ENCODE measurements at regions not wholly inside any gene's neighbourhood (a gene's known extent, or its start where the extent isn't known, plus 50 kb on each side); places are given as distances from the start of the nearest gene placed in this dataset.

GRCh38 chr7:138258197-138258559, 181.9 kb downstream of the AKR1D1 start:
- no peak for DNase-seq

GRCh38 chr7:138259675-138260074, 183.4 kb downstream of the AKR1D1 start:
- no peak for DNase-seq

DNA sequence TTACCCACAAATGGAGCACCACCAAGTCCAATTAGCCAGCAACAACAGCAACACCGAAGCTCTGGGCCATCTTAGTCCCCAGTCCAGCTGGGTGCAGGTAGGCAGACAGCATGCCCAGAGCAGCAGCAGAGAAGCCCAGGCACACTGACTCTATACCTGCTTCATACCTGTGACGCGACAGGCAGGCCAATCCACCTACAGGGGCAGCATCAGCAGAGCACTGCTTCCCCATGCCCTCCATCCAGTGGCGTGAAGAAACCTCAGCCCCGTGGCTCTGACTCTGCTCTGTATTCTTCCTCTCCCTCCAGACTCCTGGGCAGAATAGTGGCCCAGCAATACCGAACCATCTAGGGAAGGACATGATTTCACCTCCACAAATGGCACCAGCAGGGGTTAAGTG, 191.7 kb downstream of the AKR1D1 start:
- no peak for DNase-seq

DNA sequence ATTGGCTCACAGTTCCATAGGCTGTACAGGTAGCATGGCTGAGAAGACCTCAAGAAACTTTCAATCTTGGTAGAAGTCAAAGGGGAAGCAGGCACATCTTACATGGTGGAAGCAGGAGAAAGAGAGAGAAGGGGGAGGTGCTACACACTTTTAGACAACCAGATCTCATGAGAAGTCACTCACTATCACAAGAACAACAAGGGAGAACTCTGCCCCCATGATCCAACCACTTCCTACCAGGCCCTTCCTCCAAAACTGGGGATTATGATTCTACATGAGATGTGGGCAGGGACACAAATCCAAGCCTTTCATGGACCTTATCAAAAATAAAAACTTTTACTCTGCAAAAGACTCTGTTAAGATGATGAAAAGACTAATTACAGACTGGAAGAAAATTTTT, 183.2 kb upstream of the TRIM24 start:
- DNase-seq, result no peak

DNA sequence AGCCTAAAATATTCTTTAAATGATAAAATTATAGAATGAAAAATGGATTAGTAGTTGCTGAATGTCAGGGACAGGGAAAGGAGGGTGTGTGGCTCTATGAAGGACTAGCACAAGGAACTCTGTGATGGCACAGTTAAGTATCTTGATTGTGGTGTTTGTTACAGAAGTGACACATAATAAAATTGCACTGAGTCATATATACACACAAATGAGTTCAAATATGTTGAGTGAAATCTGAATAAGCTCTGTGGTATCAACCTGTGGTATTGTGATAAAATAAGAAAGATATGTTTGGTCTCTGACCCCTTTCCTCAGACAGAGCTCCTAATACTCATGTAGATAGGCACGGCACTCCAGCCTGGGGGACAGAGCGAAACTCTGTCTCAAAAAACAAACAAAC, 181.5 kb upstream of the TRIM24 start:
- DNase-seq, result no peak

GRCh38 chr7:138282997-138283396, 177.1 kb upstream of the TRIM24 start:
- DNase-seq, result no peak

- DNase-seq, result no peak
Measured at GRCh38 chr7:138285129-138285528, 174.9 kb upstream of the TRIM24 start.

- no peak for DNase-seq
Measured at GRCh38 chr7:138286846-138287245, 173.2 kb upstream of the TRIM24 start.

DNA sequence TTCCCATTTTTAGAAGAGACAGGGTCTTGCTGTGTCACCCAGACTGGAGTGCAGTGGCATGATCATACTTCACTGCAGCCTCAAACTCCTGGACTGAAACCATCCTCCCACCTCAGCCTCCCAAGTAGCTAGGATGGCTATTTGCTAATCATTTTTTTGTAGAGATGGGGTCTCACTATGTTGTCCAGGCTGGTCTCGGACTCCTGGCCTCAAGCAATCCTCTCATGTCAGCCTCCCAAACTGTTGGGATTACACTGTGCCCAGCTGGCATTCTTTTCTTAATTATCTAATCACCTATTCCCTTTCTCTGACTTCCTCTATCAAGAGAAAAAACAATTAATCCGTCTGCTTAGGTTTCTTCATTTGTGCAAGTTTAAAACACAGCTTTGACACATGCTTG, 172.5 kb upstream of the TRIM24 start:
- no peak for DNase-seq

DNA sequence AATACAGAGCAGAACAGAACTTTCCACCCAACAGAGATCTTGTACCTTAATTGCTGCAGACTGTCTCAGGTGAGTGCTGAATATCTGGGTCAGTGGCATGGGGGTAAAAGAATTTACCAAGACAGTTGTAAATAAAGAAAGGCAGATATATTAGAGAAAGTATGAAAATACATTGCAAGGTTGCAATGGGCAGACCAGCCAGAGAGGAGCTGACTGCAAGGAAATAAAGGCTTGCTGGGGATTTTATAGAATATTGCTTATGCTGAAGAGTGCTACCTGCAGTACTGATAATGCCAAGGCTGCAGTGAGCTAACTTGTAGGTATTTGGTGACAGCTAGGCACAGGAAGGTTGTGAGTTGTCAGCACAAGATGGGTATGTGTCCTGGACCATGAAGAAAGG, 171.0 kb upstream of the TRIM24 start:
- no peak for DNase-seq

GRCh38 chr7:138289864-138290263, 170.2 kb upstream of the TRIM24 start:
- DNase-seq, result no peak

DNA sequence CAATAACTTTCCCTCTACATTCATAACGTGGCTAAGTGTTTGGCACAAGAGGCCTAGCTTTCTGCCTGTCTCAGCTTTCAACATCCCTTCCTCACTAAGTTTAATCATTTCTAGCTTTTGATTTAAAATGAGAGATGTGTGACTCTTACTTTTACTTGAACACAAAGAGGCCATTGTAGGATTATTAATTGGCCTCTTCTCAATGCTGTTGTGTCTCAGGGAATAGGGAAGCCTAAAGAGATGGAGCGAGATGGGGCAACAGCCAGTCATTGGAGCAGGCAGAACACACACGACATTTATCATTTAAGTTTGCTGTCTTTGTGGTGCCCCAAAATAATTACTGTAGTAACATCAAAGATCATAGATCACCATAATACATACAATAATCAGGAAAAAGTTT, 167.1 kb upstream of the TRIM24 start:
- no peak for DNase-seq

GRCh38 chr7:138295049-138295637, 164.9 kb upstream of the TRIM24 start:
- DNase-seq, result no peak

GRCh38 chr7:138297526-138297925, 162.5 kb upstream of the TRIM24 start:
- DNase-seq, result no peak

GRCh38 chr7:138299066-138299465, 161.0 kb upstream of the TRIM24 start:
- DNase-seq, result no peak

DNA sequence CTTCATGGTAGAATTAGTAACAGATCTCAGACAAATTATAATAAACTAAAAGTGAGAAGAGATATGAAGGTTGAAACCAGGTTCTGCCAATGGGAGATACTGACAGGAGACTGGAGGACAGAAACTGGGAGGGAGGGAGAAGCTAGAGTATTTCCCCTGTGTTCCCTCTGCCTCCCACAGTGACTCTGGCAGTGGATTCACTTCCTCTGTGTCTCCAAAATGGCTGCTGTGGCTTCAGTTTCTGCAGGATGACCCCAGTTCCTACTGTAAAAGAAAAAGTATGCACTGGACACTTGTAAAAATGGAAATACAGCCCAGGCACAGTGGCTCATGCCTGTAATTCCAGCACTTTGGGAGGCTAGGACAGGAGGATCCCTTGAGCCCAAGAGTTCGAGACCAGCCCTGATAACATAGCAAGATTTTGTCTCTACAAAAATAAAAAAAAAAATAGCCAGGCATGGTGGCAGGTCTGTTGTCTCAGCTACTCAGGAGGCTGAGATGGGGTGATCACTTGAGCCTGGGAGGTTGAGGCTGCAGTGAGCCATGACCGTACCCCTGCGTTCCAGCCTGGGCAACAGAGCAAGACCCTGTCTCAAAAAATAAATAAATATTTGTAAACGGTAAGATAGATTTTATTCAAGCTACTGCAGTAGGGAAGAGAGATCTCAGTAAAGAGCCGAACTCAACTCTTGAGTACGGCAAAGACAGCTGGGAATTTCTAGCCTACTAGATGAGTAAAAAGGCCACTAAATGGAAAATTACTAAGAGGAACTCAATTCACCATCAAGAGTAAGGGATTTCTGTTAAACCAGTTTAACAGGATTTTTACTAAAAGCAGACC, 156.6 kb upstream of the TRIM24 start:
- no peak for DNase-seq

DNA sequence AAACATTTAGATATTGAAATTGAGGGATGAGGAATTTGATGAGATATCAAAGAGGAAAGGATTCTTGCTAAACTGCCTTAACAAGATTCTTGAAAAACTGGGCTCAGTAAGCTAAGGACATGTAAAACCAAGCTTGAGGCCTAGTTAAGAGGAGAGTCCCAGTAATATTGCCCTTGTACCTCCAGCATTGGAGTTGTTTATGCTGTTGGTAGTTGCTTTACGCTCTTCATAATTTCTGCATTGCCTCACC, 156.1 kb upstream of the TRIM24 start:
- DNase-seq, result no peak

DNA sequence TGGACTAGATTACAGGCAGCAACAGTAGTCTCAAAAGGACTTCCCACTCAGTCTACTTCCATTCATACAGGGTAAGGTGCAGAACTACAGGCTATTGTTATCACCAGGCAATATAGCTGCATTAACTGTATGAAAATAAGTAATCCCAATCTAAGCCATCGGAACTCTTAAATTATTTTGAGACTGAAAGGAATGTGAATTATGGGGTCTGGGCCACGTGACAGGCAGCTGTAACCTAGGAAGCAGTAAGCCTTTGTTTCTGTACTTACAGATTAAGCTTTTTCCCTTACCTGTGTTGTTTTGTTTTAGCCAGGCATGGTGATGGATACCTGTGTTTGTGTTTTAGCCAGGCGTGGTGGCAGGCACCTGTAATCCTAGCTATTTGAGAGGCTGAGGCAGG, 152.4 kb upstream of the TRIM24 start:
- no peak for DNase-seq

- DNase-seq, result no peak
Measured at GRCh38 chr7:138308136-138308535, 151.9 kb upstream of the TRIM24 start.

GRCh38 chr7:138309186-138309585, 150.9 kb upstream of the TRIM24 start:
- DNase-seq, result no peak

DNA sequence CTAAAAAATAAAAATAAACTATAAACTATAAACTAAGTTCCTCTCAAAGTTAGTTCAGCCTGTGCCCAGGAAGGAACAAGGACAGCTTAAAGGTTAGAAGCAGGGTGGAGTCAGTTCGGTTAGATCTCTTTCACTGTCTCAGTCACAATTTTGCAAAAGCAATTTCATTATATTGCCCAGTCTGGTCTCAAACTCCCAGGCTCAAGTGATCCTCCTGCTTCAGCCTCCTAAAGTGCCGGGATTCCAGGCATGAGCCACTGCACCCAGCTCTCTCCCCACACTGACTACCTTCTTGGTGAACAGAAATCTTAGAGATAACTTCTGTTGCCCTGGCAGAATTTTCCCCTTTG, 146.3 kb upstream of the TRIM24 start:
- DNase-seq, result no peak

DNA sequence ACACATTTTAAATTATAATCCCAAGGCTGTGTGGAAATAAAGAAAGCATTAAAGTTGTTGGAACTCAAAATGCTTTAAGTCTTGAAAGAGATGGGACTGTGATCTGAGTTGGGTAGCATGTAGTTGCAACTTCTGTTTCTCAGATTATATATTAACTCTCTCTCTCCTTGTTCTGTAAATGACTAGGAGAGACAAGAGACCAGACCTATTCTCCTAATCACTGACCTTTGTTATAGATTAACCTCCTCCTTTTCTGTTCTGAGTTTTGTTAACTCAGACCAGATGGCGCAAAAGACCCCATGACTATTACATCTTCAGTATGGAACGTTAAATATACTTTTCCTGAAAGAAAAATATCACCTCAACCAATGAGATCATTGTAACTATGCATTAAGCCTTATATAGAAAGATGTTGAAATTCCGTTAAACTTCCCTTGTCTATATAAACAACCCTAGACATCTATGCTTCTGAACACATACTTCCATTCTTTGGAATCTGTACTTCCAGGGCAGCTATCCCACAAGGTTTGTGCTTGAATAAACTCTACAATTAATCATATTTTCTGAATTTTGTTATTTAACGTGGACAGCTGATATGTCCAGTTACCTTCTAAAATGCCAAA, 143.5 kb upstream of the TRIM24 start:
- no peak for DNase-seq

DNA sequence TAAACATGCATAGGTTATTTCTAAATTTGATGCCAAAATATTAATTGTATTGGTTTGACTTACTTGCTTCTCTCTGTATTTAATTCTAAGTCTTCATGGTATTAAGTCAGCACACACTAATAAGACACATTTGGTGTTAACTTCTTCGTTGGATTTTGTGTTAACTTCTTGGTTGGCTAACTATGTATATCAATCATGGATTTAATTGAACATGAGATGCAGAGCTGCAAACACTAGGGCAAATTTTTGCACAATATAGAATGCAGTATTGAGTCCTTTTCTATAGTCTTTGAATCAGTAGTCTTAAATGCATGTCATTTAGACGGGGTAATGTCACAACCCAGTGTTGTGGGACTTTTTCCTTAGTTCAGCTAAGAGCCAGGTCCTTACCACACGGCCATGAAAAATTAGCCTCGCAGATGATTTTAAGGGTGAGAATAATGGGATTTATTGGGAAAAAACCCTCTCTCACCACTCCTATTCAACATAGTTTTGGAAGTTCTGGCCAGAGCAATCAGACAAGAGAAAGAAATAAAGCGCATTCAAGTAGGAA, 142.9 kb upstream of the TRIM24 start:
- no peak for DNase-seq

- DNase-seq, result no peak
Measured at GRCh38 chr7:138324941-138325340, 135.1 kb upstream of the TRIM24 start.

DNA sequence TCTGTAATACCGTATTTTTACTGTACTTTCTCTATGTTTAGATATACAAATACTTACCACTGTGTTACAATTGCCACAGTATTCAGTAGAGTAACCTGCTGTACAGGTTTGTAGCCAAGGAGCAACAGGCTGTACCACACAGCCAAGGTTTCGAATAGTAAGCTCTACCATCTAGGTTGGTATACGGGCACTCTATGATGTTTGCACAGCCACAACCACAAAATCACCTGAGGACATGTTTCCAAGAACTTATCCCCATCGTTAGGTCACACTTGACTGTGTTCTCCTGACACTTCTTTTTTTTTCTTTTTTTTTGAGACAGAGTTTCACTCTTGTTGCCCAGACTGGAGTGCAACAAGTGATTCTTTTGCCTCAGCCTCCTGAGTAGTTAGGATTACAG, 134.6 kb upstream of the TRIM24 start:
- no peak for DNase-seq

Data from midbrain (tissue), 1 donor.